MM.1S (cell line): ENCODE measurements at regions not wholly inside any gene's neighbourhood (a gene's known extent, or its start where the extent isn't known, plus 50 kb on each side); places are given as distances from the start of the nearest gene placed in this dataset.

Source experiments
- EZH2 ChIP-seq: fragments of 300-600 bp; sonication (generic); optimal IDR thresholded peaks from 2 replicates; pipeline ENCODE3; 2017; ENCODE audit warnings: low read depth, mild to moderate bottlenecking, antibody characterized with exemption, low read length, mixed read lengths
- EZH2phosphoT487 ChIP-seq: fragments of 300-600 bp; sonication (generic); IDR thresholded peaks from 2 replicates; pipeline ENCODE4 v1.6.1; 2018; ENCODE audit warnings: antibody characterized with exemption, low read length
- TF ChIP-seq, protein P1 (sequence below): fragments of 300-600 bp; sonication (generic); IDR thresholded peaks from 2 replicates; pipeline ENCODE4 v1.5.1; 2016; ENCODE audit warnings: antibody characterized with exemption, low read length, mixed read lengths

- TF ChIP-seq, protein P1, sequence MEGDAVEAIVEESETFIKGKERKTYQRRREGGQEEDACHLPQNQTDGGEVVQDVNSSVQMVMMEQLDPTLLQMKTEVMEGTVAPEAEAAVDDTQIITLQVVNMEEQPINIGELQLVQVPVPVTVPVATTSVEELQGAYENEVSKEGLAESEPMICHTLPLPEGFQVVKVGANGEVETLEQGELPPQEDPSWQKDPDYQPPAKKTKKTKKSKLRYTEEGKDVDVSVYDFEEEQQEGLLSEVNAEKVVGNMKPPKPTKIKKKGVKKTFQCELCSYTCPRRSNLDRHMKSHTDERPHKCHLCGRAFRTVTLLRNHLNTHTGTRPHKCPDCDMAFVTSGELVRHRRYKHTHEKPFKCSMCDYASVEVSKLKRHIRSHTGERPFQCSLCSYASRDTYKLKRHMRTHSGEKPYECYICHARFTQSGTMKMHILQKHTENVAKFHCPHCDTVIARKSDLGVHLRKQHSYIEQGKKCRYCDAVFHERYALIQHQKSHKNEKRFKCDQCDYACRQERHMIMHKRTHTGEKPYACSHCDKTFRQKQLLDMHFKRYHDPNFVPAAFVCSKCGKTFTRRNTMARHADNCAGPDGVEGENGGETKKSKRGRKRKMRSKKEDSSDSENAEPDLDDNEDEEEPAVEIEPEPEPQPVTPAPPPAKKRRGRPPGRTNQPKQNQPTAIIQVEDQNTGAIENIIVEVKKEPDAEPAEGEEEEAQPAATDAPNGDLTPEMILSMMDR: no peak
- TF ChIP-seq EZH2phosphoT487 (no peak), EZH2 (no peak)
These were observed 682.2 kb upstream of the RAG2 start for GRCh38 chr11:37280200-37280599.
